ENCODE measurements at regions not wholly inside any gene's neighbourhood (a gene's known extent, or its start where the extent isn't known, plus 50 kb on each side); places are given as distances from the start of the nearest gene placed in this dataset.
"Not testable (repeated sequence)": the region's sequence is repeated elsewhere in the genome, so short reads cannot be mapped to it uniquely, and the experiment has no call there.

DNA sequence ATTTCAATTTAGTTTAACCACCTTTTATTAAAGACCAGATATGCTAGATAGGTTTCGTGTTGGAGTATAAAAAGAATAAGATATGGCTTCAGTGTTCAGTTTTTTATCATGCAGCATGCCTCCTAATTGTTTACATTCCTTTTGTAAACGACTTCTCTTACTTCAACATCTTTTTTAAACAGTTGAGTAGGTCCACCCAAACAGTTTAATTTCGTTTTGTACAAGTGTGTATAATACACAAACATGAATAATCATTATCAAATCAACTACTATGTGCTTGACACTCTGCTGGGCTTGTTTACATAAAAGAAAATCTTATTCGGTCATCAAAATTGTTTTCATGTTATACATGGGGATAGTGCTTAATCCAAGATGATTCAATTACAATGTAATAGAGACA is 906.3 kb upstream of the ADGRL4 start:
- no peak overlapping the region for H3K27ac ChIP-seq
- TF ChIP-seq, protein P1, sequence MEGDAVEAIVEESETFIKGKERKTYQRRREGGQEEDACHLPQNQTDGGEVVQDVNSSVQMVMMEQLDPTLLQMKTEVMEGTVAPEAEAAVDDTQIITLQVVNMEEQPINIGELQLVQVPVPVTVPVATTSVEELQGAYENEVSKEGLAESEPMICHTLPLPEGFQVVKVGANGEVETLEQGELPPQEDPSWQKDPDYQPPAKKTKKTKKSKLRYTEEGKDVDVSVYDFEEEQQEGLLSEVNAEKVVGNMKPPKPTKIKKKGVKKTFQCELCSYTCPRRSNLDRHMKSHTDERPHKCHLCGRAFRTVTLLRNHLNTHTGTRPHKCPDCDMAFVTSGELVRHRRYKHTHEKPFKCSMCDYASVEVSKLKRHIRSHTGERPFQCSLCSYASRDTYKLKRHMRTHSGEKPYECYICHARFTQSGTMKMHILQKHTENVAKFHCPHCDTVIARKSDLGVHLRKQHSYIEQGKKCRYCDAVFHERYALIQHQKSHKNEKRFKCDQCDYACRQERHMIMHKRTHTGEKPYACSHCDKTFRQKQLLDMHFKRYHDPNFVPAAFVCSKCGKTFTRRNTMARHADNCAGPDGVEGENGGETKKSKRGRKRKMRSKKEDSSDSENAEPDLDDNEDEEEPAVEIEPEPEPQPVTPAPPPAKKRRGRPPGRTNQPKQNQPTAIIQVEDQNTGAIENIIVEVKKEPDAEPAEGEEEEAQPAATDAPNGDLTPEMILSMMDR (conservative IDR thresholded peaks at IDR 0.05): no peak

DNA sequence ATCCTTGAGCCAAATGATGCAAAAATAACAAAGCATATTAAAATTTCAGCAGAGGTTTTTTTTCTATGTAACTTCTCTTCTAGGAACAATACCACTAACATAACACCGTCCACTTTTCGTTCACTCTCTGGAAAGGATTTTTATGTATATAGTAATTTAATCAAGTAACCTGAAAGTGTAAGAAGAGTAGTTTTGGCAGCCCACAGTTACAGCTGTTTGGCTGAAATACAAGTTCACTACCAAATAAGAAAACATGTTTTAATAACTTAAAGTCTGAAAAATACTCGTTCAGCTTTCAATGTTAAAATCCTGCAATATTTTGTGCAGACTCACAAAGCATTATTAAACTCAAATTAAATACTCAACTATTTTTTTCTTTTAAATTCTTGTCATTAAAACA is 896.8 kb upstream of the ADGRL4 start:
- TF ChIP-seq, protein P1 (conservative IDR thresholded peaks at IDR 0.05): no peak
- H3K27ac ChIP-seq: no peak overlapping the region

DNA sequence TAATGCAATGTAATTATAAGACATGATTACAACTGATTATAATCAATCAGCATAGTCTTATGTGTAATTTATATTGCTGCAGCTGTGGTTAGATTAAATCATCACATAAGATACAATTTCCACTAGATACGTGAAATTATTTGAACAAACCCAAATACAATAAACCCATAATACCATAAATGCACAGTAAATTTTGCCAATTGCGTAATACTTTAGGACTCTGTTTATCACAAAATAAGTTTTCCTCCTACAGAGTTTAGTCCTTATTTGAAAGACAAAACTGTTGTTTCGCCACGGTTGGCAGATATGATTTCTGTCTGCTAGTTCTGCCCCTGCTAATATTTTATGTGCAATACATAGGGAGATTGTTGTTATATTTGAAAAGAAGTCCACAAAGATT is 895.9 kb upstream of the ADGRL4 start:
- TF ChIP-seq, protein P1 (conservative IDR thresholded peaks at IDR 0.05): no peak
- H3K27ac ChIP-seq: no peak overlapping the region

DNA sequence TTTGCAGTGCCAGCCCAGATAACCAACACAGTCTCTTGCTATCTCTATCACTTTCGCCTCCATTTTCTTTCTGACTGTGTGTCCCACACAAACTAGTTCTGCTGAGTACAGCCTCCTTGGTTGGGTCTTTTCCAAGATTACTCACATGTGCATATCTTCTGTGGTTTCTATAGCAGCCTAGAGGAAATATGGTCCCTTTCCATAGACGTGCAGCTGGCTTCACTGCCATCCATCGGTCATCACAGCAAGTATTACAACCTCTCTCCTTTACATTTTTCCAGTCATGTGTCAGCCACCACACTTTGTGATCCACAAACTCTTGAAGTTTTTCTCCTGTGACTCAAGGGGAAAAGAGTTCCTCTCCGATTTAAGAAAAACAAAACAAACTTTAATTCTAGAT is 893.4 kb upstream of the ADGRL4 start:
- H3K27ac ChIP-seq: no peak overlapping the region
- TF ChIP-seq, protein P1 (conservative IDR thresholded peaks at IDR 0.05): no peak

DNA sequence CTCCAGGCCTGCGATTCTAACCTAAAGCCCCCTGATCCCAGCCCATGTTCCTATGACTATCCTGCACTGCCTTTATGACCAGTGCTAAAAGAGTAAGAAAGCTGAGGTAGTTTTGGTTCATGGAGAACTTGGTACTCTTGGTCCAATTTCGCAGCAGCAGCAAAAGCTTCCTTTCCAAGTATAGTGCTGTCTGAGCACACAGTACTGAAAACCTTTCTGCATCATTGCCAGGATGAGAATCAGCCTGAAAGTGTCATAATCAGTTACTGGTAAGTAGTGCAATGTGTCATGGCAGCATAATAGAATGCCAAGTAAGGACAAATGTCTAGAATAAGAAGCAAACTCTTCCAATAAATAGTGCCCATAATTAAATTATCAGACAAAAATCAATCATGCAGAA is 889.6 kb upstream of the ADGRL4 start:
- TF ChIP-seq, protein P1 (conservative IDR thresholded peaks at IDR 0.05): no peak
- H3K27ac ChIP-seq: no peak overlapping the region

DNA sequence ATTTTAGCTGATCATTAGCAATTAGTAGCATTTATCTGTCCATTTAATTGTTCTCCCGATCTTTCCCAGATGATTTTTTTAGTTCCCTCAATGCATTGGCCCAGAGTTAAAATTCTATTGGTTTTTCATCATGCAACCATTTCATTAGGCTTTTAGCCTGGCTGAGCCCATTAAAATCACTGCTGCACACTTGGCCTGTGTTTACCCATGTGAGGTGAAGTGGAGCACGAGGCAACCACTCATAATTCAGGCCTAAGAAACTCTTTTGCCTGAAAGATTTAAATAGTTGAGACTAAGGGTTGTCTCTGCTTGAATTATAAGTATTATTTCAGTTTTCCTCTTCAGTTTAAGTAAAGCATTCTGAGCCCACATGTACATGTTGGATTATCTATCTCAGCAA is 889.0 kb upstream of the ADGRL4 start:
- TF ChIP-seq, protein P1 (conservative IDR thresholded peaks at IDR 0.05): no peak
- no peak overlapping the region for H3K27ac ChIP-seq

DNA sequence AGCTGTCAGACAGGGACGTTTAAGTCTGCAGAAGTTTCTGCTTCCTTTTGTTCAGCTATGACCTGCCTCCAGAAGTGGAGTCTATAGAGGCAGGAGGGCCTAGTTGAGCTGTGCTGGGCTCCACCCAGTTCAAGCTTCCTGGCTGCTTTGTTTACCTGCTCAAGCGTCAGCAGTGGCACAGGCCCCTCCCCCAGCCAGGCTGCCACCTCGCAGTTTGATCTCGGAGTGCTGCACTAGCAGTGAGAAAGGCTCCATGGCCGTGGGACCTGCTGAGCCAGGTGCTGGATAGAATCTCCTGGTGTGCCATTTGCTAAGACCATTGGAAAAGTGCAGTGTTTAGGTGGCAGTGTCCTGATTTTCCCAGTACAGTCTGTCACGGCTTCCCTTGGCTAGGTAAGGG is 887.6 kb upstream of the ADGRL4 start:
- H3K27ac ChIP-seq: not testable (repeated sequence)

DNA sequence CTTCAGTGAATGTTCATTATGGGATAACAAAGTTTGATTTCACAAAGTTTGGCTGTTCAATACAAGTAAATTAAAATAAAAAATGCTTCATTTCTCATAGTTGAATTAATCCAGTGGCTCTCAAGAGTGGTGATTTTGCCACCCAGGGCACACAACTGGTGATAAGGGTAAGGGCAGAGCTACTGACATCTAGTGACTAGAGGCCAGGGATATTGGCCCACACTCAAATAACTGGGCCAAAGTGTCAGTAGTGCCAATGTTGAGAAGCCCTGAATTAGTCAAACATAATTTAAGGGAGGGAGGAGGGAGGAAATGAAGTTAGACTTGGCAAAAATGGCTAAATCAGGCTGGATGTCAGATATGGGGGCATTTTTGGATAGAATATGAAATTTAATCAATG is 880.5 kb upstream of the ADGRL4 start:
- TF ChIP-seq, protein P1 (conservative IDR thresholded peaks at IDR 0.05): no peak
- no peak overlapping the region for H3K27ac ChIP-seq
